Mucosa of stomach (tissue), 1 donor: ENCODE measurements at regions not wholly inside any gene's neighbourhood (a gene's known extent, or its start where the extent isn't known, plus 50 kb on each side); places are given as distances from the start of the nearest gene placed in this dataset.
"Not testable (repeated sequence)": the region's sequence is repeated elsewhere in the genome, so short reads cannot be mapped to it uniquely, and the experiment has no call there.

Experiments
- H3K27me3 ChIP-seq: one replicate; pipeline ENCODE4 v1.7.0; 2013; ENCODE audit warnings: mild to moderate bottlenecking, low read length; ENCODE audit not compliant: control insufficient read depth, insufficient read depth
- H3K36me3 ChIP-seq: one replicate; pipeline ENCODE4 v1.7.0; 2013; ENCODE audit warnings: low read length; ENCODE audit not compliant: control insufficient read depth, insufficient read depth
- H3K4me1 ChIP-seq: one replicate; pipeline ENCODE4 v1.7.0; 2013; ENCODE audit warnings: mild to moderate bottlenecking, low read length; ENCODE audit not compliant: control insufficient read depth, insufficient read depth
- H3K4me3 ChIP-seq: one replicate; pipeline ENCODE4 v1.7.0; 2013; ENCODE audit warnings: low read length
- H3K9ac ChIP-seq: one replicate; pipeline ENCODE4 v1.7.0; 2013; ENCODE audit warnings: mild to moderate bottlenecking, low read length, moderate library complexity
- H3K9me3 ChIP-seq: one replicate; pipeline ENCODE4 v1.7.0; 2013; ENCODE audit warnings: mild to moderate bottlenecking, low read length, moderate library complexity; ENCODE audit not compliant: control insufficient read depth
- donor health status: Pancreatic carcinoma.

- Histone ChIP-seq H3K4me3 (no peak overlapping the region), H3K36me3 (no peaks in the 10 kb centered on the region), H3K9me3 (no peaks in the 10 kb centered on the region), H3K4me1 (peaks cover 9% of the 10 kb centered on the region), H3K27me3 (no peaks in the 10 kb centered on the region), H3K9ac (no peak overlapping the region)
These were observed 129.0 kb upstream of the ARHGEF3 start for GRCh38 chr3:56930706-56931105.

GRCh38 chr3:56929809-56930615 is 128.3 kb upstream of the ARHGEF3 start:
- Histone ChIP-seq H3K9ac (no peak overlapping the region), H3K27me3 (no peaks in the 10 kb centered on the region), H3K4me1 (peaks cover 9% of the 10 kb centered on the region), H3K4me3 (no peak overlapping the region), H3K36me3 (no peaks in the 10 kb centered on the region), H3K9me3 (no peaks in the 10 kb centered on the region)

- peaks cover 18% of the 10 kb centered on the region for H3K4me1 ChIP-seq
- H3K36me3 ChIP-seq = no peaks in the 10 kb centered on the region
- H3K9me3 ChIP-seq = no peaks in the 10 kb centered on the region
- no peak overlapping the region for H3K9ac ChIP-seq
- no peak overlapping the region for H3K4me3 ChIP-seq
- H3K27me3 ChIP-seq = no peaks in the 10 kb centered on the region
These were observed 126.8 kb upstream of the ARHGEF3 start for GRCh38 chr3:56928379-56929068.

- H3K36me3 ChIP-seq = no peaks in the 10 kb centered on the region
- no peak overlapping the region for H3K4me3 ChIP-seq
- no peak overlapping the region for H3K9ac ChIP-seq
- H3K4me1 ChIP-seq = peaks cover 19% of the 10 kb centered on the region
- no peaks in the 10 kb centered on the region for H3K27me3 ChIP-seq
- no peaks in the 10 kb centered on the region for H3K9me3 ChIP-seq
These were observed 126.1 kb upstream of the ARHGEF3 start for GRCh38 chr3:56927855-56928254.

GRCh38 chr3:56926947-56927282 is 125.2 kb upstream of the ARHGEF3 start:
- Histone ChIP-seq H3K4me3 (no peak overlapping the region), H3K9me3 (no peaks in the 10 kb centered on the region), H3K36me3 (no peaks in the 10 kb centered on the region), H3K9ac (no peak overlapping the region), H3K4me1 (peaks cover 21% of the 10 kb centered on the region), H3K27me3 (no peaks in the 10 kb centered on the region)

GRCh38 chr3:56926243-56926946 is 124.6 kb upstream of the ARHGEF3 start:
- no peak overlapping the region for H3K9ac ChIP-seq
- H3K4me3 ChIP-seq = no peak overlapping the region
- H3K36me3 ChIP-seq = no peaks in the 10 kb centered on the region
- H3K27me3 ChIP-seq = no peaks in the 10 kb centered on the region
- peaks cover 27% of the 10 kb centered on the region for H3K4me1 ChIP-seq
- no peaks in the 10 kb centered on the region for H3K9me3 ChIP-seq

- not testable (repeated sequence) for H3K9me3 ChIP-seq, H3K36me3 ChIP-seq, H3K27me3 ChIP-seq, H3K9ac ChIP-seq, H3K4me3 ChIP-seq
- H3K4me1 ChIP-seq = peaks cover 28% of the 10 kb centered on the region
These were observed 123.0 kb upstream of the ARHGEF3 start for GRCh38 chr3:56924700-56925099.

- Histone ChIP-seq H3K27me3 (no peaks in the 10 kb centered on the region), H3K4me3 (no peak overlapping the region), H3K9ac (no peak overlapping the region), H3K4me1 (peaks cover 24% of the 10 kb centered on the region), H3K36me3 (no peaks in the 10 kb centered on the region), H3K9me3 (no peaks in the 10 kb centered on the region)
These were observed 121.9 kb upstream of the ARHGEF3 start for GRCh38 chr3:56923526-56924224.

GRCh38 chr3:56921573-56922453 is 120.1 kb upstream of the ARHGEF3 start:
- Histone ChIP-seq H3K27me3 (no peaks in the 10 kb centered on the region), H3K9me3 (no peaks in the 10 kb centered on the region), H3K4me3 (no peak overlapping the region), H3K4me1 (peaks cover 26% of the 10 kb centered on the region), H3K9ac (peak overlapping the region; percentile 8), H3K36me3 (no peaks in the 10 kb centered on the region)

GRCh38 chr3:56919797-56920195 is 118.0 kb upstream of the ARHGEF3 start:
- H3K4me1 ChIP-seq = peaks cover 26% of the 10 kb centered on the region
- no peak overlapping the region for H3K9ac ChIP-seq
- H3K36me3 ChIP-seq = no peaks in the 10 kb centered on the region
- H3K27me3 ChIP-seq = no peaks in the 10 kb centered on the region
- H3K9me3 ChIP-seq = no peaks in the 10 kb centered on the region
- H3K4me3 ChIP-seq = no peak overlapping the region

- Histone ChIP-seq H3K4me3 (no peak overlapping the region), H3K9me3 (no peaks in the 10 kb centered on the region), H3K27me3 (no peaks in the 10 kb centered on the region), H3K36me3 (no peaks in the 10 kb centered on the region), H3K9ac (no peak overlapping the region), H3K4me1 (peaks cover 25% of the 10 kb centered on the region)
These were observed 117.5 kb upstream of the ARHGEF3 start for GRCh38 chr3:56919137-56919796.
